GF-D8 (cell line): ENCODE measurements at regions not wholly inside any gene's neighbourhood (a gene's known extent, or its start where the extent isn't known, plus 50 kb on each side); places are given as distances from the start of the nearest gene placed in this dataset.

Experiments used
- DNase-seq: peaks from one replicate; lab custom pipeline; 2025; lab: John Stamatoyannopoulos, UW

DNA sequence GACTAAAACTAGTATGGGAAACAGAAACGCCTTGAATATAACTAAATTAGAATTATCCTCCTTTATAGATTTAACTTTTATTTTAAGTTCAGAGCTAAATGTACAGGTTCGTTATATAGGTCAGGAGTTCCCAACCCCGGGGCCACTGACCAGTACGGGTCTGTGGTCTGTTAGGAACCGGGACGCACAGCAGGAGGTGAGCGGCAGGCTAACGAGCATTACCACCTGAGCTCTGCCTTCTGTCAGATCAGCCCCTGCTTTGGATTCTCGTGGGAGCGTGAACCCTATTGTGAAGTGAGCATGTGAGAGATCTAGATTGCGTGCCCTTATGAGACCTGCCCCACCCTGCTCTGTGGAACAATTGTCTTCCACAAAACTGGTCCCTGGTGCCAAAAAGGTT lies 51.0 kb downstream of the FAT4 start:
- DNase-seq, result no peak

DNA sequence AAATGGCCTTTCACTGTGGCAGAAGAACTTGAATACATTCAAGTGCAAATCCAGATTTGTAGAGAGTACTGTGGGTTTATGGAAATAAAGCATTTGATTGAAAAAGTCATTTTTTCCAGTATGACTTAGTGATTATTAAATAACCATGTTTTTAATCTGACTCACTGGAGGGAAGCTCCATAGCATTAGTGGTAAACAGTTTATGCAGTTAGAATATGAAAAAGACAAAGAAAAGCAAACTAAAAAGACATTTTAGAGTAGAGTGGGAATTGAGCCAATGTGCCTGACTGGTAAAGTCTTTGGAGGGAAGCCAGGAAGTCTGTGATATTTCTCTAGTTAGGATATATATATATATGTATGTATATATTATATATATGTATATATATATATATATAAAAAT lies 53.4 kb downstream of the FAT4 start:
- DNase-seq, result no peak

DNA sequence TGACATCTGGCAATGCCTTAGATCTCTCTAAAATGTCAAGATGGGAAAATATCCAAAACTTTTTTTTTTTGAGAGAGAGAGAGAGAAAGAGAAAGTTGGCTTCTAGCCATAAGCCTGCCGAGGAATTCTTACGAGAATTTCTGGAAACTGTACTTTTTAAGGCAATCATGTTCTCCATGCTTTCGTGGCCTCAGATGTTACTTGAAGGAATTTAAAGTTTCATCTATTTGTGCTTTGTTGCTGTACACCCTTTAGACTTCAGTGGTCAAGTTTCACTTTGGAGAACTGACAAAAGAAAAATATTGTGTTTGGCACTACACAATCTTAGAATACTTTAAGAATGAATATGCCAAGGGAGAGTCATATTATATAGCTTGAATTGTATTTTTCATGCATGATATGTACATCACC lies 53.9 kb downstream of the FAT4 start:
- no peak for DNase-seq

DNA sequence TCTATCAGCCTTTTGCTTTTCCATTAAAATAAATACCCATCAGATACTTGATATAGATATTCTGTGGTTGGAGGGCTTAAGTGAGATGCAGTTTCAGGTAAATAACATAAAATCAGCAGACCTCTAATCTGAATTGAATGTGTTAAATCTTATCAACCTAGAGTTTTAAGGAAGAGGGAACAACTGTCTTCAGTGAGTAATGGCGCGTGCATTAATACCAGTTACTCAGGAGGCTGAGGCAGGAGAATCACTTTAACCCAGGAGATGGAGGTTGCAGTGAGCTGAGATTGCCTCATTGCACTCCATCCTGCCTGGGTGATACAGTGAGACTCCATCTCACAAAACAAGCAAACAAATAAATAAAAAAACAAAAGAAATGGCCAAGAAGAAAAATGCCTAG lies 54.3 kb downstream of the FAT4 start:
- DNase-seq, result no peak

DNA sequence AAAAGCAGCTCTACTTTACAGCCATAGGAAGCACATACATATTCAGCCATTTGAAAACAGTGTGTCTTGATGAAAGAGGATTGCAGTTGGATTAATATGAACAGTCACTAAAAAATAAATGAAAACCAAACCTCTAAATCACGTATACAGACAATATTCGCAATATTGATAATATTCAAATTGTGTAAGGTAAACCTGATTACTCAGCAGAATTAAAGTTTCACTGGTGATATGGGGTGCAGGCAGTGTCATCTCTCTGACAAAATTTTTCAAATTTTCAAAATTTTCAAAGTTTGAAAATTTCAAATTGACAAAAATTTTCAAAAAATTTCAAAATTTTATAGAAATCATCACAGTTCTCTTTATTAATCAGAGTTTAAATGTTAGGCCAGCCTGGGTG lies 55.7 kb downstream of the FAT4 start:
- no peak for DNase-seq

DNA sequence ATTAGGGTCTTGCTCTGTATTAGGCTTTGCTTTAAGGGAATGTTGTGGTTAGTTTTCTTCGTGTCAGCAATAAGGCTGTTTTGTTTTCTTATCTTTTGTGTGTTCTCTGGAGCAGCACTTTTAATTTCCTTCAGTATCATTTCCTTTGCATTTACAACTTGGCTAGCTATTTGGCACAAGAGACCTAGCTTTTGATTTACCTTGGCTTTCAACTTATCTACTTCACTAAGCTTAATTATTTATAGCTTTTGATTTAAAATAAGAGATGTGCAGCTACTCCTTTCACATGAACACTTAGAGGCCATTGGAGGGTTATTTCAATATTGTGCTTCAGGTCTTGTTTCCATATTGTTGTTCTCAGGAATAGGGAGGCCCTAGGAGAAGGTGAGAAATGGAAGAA lies 68.2 kb downstream of the FAT4 start:
- DNase-seq, result no peak

GRCh38 chr4:125387770-125388169 lies 73.0 kb downstream of the FAT4 start:
- DNase-seq, result no peak

DNA sequence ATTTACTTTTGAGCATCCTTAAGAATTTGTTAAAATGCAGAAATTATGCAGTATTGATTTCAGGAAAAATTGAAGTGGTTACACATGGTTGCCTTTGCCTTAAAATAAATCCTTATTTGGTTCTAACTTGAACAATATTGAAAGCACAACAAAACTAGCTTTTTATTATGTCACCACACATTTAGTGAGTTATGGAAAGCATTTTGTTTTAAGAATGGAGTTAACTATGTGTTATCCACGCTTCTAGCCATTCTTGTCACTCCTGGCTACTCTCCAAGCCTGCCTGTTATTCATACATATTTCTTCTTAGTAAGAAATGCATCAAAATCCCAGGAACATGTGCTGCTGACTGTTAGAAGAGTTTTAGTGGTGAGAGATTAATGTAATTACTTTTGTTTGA lies 73.9 kb downstream of the FAT4 start:
- no peak for DNase-seq

DNA sequence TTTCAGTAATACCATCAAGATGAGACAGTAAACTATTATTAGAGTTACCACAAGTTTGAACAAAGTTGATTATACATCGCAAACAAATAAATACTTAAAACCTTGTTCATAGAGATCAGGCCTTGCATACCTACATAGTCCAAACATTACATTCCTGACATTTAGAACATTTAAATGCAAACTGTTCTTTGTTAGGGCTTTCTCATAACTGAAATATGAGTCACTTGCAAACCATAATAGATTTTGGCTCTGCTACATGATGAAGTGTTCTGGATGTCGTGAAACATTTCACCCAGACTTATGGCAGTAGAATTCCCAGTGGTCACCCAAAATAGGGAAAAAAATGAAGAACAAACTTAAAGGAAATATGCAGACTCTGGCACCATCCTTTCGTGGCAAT lies 75.0 kb downstream of the FAT4 start:
- DNase-seq, result no peak

- DNase-seq, result no peak
Observed at GRCh38 chr4:125390126-125390525, 75.4 kb downstream of the FAT4 start.

DNA sequence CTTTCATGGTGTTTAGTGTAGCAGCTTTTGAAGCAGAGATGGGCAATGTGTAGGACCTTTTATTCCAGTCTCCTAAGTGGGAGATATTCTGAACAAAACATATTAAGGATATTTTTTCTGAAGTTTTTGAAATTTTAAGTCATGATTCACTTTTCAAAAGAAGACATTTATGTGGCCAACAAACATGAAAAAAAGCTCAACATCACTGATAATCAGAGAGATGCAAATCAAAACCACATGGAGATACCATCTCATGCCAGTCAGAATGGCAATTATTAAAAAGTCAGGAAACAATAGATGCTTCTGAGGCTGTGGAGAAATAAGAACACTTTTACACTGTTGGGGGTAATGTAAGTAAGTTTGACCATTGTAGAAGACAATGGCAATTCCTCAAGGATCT lies 76.0 kb downstream of the FAT4 start:
- DNase-seq, result no peak

DNA sequence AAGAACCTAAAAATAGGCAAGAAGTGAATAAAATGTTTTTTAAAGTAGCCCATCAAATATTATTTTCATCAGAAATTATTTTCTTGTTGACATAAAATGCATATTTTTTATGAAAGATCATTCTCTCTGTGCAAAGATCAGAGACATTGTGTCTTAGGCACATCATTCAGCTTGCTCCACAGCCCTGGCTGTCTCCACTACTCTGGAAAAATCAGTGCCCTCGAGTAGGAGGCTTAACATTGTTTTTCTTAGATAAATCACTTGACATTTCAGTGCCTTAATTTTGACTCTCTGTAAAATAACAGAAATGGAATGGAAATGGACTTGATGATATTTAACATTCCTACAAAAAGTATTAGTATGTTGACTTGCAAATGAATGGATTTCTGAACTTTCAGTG lies 77.9 kb downstream of the FAT4 start:
- no peak for DNase-seq

DNA sequence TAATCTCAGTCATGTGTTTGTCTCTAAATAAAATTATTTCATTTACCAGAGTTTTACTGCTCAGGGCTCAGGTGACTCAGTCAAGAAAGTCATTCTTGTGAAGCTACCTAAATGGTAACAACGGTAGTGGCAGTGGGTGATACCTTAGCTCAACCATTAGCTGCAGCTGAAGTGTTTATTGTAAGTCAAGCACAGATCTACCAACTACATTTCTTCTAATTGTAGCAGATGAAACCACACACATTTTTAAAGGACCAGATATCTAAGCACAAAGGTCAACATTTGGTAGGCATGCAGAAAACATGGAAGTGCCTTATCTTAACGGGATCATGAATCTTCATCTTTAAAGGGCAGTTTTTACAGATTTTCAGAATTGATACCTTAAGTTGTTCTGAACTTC lies 79.1 kb downstream of the FAT4 start:
- no peak for DNase-seq

- DNase-seq, result no peak
Observed at GRCh38 chr4:125397226-125397625, 82.5 kb downstream of the FAT4 start.

- DNase-seq, result no peak
Observed at GRCh38 chr4:125398263-125399002, 83.7 kb downstream of the FAT4 start.

DNA sequence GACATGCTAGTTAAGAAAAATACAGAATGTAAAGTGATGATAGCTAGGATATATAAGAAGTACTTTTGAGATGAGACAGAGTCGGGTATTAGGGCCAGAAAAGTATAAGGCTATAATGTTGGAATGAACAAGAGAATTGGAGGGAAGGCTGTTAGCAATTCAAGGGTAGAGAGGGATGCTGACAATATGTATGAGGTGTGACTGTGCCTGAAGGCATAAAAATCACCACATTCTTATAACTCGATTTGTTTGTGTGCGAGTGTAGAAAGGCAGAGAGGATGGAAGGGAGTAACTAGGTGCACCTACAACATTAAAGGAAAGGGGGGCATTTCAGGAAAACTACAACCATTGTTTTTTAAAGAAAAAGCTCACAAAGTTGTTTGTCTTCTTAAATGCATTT lies 86.0 kb downstream of the FAT4 start:
- DNase-seq, result no peak

DNA sequence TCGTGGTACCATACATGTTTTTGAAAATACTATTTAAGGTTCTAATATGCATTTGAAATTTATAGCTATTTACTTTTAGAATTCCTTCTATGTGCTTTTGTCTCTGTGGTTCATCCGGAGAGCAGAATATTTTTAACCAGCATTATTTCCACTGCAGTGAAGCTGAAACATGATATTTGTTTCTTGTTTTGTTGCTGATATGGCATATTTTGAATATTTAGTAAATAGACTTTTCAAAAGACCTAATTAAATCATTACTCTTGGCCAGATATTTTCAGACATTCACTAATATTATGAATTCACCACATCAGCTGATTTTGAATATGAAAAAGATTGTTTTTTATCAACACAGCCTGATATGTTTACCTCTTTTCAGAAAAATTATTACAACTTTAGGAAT lies 87.0 kb downstream of the FAT4 start:
- no peak for DNase-seq

- no peak for DNase-seq
Observed at GRCh38 chr4:125420526-125420925, 105.8 kb downstream of the FAT4 start.

- no peak for DNase-seq
Observed at GRCh38 chr4:125421547-125421946, 106.8 kb downstream of the FAT4 start.

- no peak for DNase-seq
Observed at GRCh38 chr4:125423124-125423523, 108.4 kb downstream of the FAT4 start.

DNA sequence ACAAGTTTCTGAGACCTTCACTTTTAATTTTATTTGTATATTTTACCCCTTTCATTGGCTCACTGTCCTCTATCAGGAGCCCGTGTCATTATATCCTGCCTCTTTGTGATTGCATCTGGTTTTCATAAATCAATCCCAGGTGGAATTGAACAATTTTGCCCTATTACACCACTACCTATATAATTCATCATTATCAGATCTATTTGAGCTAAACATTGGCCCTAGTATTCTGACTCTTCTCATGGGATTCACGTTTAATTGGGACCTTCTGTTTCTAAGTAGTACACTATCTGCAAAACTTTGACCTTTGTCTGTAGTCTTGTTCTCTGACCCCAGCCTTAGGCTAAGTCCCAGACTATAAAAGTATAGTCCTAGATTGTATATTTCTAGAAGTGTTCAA lies 114.1 kb downstream of the FAT4 start:
- DNase-seq, result no peak

GRCh38 chr4:125430086-125430485 lies 115.3 kb downstream of the FAT4 start:
- DNase-seq, result no peak

DNA sequence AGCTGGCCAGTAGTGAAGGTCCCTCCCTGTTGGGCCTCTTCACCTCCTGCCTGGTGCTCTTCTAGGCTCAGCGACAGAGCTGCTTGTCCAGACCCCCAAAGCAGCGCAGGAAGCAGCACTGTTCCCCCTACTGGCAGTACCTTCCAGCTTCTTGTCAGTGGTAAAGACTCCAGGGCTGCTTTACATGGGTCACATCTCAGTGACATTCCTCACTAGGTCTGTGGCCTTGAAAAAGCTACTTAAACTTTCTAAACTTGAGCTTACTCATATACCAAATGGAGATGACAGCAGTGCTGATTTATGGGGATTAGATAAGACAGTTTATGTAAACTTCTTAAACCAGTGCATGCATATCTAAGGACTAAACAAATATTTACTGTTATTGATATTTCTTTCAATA lies 117.3 kb downstream of the FAT4 start:
- no peak for DNase-seq

DNA sequence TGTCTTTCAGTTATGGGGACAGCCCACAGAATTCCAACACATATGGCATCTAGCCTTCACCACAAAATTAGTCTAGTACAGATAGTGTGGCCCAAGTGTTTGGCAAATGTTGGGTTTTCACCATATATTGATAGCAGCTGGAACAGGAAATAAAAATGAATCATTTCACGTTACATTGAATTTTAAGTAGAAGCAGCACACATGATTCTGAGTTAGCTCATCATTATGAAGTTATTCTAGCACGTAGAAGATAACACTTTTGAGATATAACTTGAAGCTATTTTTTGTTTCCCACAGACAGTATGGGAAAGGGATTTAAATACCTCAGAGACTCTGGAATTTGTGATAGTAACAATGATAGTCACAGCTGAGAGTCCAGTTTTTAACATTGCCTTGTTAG lies 118.7 kb downstream of the FAT4 start:
- DNase-seq, result no peak

GRCh38 chr4:125434136-125434535 lies 119.4 kb downstream of the FAT4 start:
- DNase-seq, result no peak
